A549 (cell line): ENCODE measurements at regions not wholly inside any gene's neighbourhood (a gene's known extent, or its start where the extent isn't known, plus 50 kb on each side); places are given as distances from the start of the nearest gene placed in this dataset.

Experiments
- PHF8 ChIP-seq: fragments of 200-600 bp; sonication (generic); IDR thresholded peaks from 2 replicates; pipeline ENCODE4 v1.6.1; 2016; ENCODE audit warnings: low read depth, mild to moderate bottlenecking, antibody characterized with exemption, moderate library complexity, borderline replicate concordance
- SMC3 ChIP-seq: fragments of >200 bp; sonication (Bioruptor Twin); formaldehyde crosslinking; IDR thresholded peaks from 3 replicates; pipeline ENCODE4 v1.6.1; 2018; ENCODE audit warnings: inconsistent platforms
- TF ChIP-seq, protein P1 (sequence below): fragments of >200 bp; sonication (Bioruptor Twin); formaldehyde crosslinking; IDR thresholded peaks from 3 replicates; pipeline ENCODE4 v1.5.1; 2016
- TF ChIP-seq, protein P2 (sequence below): IDR thresholded peaks from 2 replicates; pipeline ENCODE4 v1.6.1; 2012

DNA sequence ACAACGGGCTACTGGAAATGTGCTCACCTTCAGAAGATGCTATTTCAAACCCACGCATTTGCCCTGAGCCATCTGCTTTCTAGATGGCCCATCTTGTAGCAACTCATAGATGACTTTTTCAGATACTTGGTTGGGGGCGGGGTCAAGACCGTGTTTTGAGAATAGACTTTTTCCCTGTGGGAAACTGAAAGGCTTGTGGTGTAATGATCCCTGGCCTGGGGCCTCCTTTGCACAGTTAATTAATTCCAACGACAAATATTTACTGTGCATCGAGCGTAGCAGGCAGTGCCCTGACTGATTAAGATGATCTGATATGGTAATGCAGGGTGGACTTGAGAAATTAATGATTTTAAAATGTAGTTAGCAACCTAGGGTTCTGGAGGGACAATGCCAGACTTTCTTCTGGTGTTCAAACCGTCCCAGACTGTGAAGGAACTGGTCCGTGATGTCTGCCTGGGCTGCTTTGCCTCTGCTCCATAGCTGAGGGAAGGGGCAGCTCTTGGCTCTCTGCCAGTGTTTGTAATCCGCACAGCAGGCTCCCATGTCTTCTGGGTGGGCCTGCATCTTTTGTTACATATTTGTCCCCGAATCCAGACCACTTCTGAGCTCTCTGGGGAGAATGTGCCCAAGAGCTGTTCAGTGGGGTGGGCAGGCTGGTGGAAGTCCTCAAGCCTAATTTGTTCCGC, 84.8 kb downstream of the ADAMTS15 start:
- TF ChIP-seq PHF8: no peak
- TF ChIP-seq, protein P1, sequence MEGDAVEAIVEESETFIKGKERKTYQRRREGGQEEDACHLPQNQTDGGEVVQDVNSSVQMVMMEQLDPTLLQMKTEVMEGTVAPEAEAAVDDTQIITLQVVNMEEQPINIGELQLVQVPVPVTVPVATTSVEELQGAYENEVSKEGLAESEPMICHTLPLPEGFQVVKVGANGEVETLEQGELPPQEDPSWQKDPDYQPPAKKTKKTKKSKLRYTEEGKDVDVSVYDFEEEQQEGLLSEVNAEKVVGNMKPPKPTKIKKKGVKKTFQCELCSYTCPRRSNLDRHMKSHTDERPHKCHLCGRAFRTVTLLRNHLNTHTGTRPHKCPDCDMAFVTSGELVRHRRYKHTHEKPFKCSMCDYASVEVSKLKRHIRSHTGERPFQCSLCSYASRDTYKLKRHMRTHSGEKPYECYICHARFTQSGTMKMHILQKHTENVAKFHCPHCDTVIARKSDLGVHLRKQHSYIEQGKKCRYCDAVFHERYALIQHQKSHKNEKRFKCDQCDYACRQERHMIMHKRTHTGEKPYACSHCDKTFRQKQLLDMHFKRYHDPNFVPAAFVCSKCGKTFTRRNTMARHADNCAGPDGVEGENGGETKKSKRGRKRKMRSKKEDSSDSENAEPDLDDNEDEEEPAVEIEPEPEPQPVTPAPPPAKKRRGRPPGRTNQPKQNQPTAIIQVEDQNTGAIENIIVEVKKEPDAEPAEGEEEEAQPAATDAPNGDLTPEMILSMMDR: no peak
- no peak for TF ChIP-seq SMC3
- TF ChIP-seq, protein P2, sequence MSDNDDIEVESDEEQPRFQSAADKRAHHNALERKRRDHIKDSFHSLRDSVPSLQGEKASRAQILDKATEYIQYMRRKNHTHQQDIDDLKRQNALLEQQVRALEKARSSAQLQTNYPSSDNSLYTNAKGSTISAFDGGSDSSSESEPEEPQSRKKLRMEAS: no peak
